NB4 (cell line): ENCODE measurements at regions not wholly inside any gene's neighbourhood (a gene's known extent, or its start where the extent isn't known, plus 50 kb on each side); places are given as distances from the start of the nearest gene placed in this dataset.

Source experiments
- DNase-seq: peaks from one replicate; pipeline ENCODE4 v3.0.0; 2010; ENCODE audit warnings: low read depth
- H3K4me3 ChIP-seq: one replicate; pipeline ENCODE4 v1.5.1; 2011; ENCODE audit warnings: mild to moderate bottlenecking, low read depth, low read length, moderate library complexity
- MYC ChIP-seq: IDR thresholded peaks from 2 replicates; pipeline ENCODE4 v1.6.1; 2011; ENCODE audit warnings: low read depth, low read length
- POLR2A ChIP-seq: IDR thresholded peaks from 2 replicates; pipeline ENCODE4 v1.6.1; 2011; ENCODE audit warnings: mild to moderate bottlenecking; ENCODE audit not compliant: insufficient read length; ENCODE audit errors: extremely low read depth
- TF ChIP-seq, protein P1 (sequence below): IDR thresholded peaks from 2 replicates; pipeline ENCODE4 v1.6.1; 2011; ENCODE audit warnings: low read depth, low read length
- TF ChIP-seq, protein P2 (sequence below): IDR thresholded peaks from one replicate; pipeline ENCODE4 v1.5.1; 2012; ENCODE audit warnings: low read depth, low read length

DNA sequence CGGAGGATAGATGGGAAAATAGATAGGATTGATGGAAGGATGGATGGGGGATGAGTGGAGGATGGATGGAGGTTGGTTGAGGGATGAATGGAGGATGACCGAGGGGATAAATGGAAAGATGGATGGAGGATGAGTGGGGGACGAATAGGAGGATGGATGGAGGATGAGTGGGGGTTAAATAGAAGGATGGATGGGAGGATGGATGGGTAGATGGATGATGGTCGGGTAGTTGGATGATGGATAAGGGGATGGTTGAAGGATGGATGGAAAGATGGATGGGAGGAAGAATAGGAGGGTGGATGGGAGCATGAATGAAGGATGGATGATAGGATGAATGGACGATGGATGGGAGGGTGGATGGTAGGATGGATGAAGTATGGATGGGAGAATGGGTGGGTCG is 219.3 kb upstream of the IER5L start:
- no peak overlapping the region for H3K4me3 ChIP-seq
- TF ChIP-seq POLR2A (no peak), MYC (no peak)
- TF ChIP-seq, protein P1, sequence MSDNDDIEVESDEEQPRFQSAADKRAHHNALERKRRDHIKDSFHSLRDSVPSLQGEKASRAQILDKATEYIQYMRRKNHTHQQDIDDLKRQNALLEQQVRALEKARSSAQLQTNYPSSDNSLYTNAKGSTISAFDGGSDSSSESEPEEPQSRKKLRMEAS = no peak
- TF ChIP-seq, protein P2, sequence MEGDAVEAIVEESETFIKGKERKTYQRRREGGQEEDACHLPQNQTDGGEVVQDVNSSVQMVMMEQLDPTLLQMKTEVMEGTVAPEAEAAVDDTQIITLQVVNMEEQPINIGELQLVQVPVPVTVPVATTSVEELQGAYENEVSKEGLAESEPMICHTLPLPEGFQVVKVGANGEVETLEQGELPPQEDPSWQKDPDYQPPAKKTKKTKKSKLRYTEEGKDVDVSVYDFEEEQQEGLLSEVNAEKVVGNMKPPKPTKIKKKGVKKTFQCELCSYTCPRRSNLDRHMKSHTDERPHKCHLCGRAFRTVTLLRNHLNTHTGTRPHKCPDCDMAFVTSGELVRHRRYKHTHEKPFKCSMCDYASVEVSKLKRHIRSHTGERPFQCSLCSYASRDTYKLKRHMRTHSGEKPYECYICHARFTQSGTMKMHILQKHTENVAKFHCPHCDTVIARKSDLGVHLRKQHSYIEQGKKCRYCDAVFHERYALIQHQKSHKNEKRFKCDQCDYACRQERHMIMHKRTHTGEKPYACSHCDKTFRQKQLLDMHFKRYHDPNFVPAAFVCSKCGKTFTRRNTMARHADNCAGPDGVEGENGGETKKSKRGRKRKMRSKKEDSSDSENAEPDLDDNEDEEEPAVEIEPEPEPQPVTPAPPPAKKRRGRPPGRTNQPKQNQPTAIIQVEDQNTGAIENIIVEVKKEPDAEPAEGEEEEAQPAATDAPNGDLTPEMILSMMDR = no peak
- DNase-seq = no peak

DNA sequence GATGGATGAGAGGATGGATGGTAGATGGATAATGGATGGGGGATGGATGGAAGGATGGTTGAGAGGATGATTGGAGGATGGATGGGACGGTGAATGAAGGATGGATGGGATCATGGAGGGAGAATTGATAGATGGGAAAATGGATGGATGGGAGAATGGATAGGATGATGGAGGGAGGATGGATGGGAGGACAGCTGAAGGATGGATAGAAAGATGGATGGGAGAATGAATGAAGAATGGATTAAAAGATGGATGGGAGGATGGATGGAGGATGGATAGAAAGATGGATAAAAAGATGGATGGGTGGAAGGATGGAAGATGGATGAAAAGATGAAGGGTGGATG is 218.3 kb upstream of the IER5L start:
- H3K4me3 ChIP-seq = no peak overlapping the region
- DNase-seq = no peak
- TF ChIP-seq, protein P1 = no peak
- no peak for TF ChIP-seq MYC
- TF ChIP-seq POLR2A = no peak
- TF ChIP-seq, protein P2 = no peak

DNA sequence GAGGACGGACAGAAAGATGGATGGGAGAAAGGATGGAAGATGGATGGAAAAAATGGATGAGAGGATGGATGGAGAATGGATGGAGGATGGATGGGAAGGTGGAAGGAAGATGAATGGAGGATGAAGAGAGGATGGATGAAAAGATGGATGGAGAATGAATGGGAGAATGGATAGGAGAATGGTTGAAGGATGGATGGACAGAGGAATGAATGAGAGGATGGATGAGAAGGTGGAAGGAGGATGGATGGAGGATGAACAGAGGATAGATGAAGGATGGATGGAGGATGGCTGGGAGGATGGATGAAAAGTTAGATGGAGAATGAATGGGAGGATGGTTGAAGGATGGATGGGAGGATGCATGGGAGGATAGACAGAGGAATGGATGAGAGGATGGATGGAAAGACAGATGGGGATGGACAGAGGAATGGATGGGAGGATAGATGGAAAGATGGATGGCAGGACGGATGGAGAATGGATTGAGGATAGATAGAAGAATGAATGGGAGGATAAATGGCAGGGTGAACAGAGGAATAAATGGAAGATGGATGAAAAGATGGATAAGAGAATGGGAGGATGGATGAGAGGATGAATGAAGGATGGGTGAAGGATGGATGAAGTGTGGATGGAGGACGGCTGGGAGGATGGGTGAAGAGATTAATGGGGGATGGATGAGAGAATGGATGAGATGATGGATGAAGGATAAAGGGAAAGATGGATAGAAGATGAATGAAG is 217.7 kb upstream of the IER5L start:
- TF ChIP-seq, protein P2 = no peak
- TF ChIP-seq MYC = no peak
- no peak for TF ChIP-seq POLR2A
- TF ChIP-seq, protein P1 = no peak
- DNase-seq = no peak
- H3K4me3 ChIP-seq = no peak overlapping the region

DNA sequence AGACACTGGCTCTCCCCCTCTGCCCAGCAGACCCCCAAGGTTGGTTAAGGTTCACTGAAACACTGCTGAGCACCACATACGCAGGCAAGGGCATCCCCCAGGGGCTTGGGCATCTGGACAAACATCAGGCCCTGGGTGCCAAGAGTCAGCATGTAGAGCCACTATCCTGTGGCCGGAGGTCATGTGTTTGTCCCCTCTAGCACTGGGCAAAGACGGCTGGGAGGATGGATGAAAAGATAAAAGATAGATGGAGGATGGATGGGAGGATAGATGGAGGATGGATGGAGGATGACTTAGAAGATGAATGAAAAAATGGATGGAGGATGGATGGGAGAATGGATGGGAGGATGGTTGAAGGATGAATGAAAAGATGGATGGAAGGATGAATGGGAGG is 216.8 kb upstream of the IER5L start:
- no peak for DNase-seq
- TF ChIP-seq, protein P2 = no peak
- TF ChIP-seq MYC = no peak
- H3K4me3 ChIP-seq = no peak overlapping the region

DNA sequence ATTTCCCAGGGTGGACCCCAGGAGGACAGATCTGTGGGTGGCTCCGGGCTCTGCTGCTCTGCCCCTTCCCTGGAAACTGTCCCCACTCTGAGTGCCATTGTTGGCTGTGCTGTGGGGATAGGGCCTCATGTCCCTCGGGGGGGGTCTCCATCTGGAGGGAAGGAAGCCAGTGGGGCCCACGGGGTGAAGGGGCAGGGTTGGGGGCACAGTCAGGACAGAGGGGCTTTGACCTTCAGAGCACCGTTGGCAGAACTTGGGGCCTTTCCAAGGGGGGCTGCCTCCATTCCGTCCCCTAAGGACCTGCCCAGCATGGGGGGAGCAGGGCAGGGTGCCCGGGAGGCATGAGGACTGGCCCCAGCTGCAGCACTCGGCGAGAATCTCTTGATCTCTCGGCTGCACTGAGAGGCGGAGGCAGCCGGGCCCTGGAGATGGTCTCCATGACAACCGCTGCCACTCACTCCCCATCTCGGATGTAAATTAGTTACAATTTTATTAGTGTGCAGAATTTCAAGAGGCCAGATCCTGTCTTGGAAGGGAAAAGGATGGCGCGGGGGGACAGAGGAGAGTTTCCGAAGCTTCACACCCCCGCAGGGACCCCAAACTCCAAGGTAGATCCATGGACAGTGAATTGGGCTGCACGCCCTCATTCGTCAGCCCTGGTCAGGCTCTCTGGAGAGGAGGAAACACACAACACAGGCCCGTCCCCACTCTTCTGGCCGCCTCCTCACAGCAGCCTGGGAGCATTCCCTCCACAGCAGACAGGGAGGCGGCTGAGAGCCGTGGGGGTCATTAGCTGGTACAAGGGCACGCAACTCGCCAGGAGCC is 216.2 kb upstream of the IER5L start:
- TF ChIP-seq POLR2A (no peak), MYC (no peak)
- TF ChIP-seq, protein P2 = no peak
- TF ChIP-seq, protein P1 = no peak
- no peak overlapping the region for H3K4me3 ChIP-seq
- DNase-seq = no peak
